ENCODE measurements at regions not wholly inside any gene's neighbourhood (a gene's known extent, or its start where the extent isn't known, plus 50 kb on each side); places are given as distances from the start of the nearest gene placed in this dataset.
"Not testable (repeated sequence)": the region's sequence is repeated elsewhere in the genome, so short reads cannot be mapped to it uniquely, and the experiment has no call there.

GRCh38 chr5:173394701-173395100, 66.5 kb upstream of the STC2 start:
- Histone ChIP-seq H3K27ac (no peak overlapping the region), H3K36me3 (no peaks in the 10 kb centered on the region), H3K27me3 (no peaks in the 10 kb centered on the region), H3K4me3 (no peak overlapping the region), H3K4me1 (no peaks in the 10 kb centered on the region), H3K9me3 (no peaks in the 10 kb centered on the region)
- no peak for TF ChIP-seq POLR2A (IDR thresholded peaks at IDR 0.05)
- TF ChIP-seq CTCF (IDR thresholded peaks at IDR 0.05): no peak
- DNase-seq: no peak

GRCh38 chr5:173392172-173392571, 64.0 kb upstream of the STC2 start:
- Histone ChIP-seq H3K27ac (no peak overlapping the region), H3K36me3 (no peaks in the 10 kb centered on the region), H3K4me1 (no peaks in the 10 kb centered on the region), H3K9me3 (no peaks in the 10 kb centered on the region), H3K4me3 (no peak overlapping the region), H3K27me3 (no peaks in the 10 kb centered on the region)
- TF ChIP-seq CTCF (IDR thresholded peaks at IDR 0.05): no peak
- TF ChIP-seq POLR2A (IDR thresholded peaks at IDR 0.05): no peak
- DNase-seq: no peak

- H3K4me1 ChIP-seq: no peaks in the 10 kb centered on the region
- no peaks in the 10 kb centered on the region for H3K9me3 ChIP-seq
- no peak for TF ChIP-seq CTCF (IDR thresholded peaks at IDR 0.05)
- no peaks in the 10 kb centered on the region for H3K27me3 ChIP-seq
- H3K36me3 ChIP-seq: no peaks in the 10 kb centered on the region
- DNase-seq: no peak
- no peak overlapping the region for H3K4me3 ChIP-seq
- no peak overlapping the region for H3K27ac ChIP-seq
Measured at GRCh38 chr5:173391031-173391430, 62.8 kb upstream of the STC2 start.

GRCh38 chr5:173387293-173387692, 59.1 kb upstream of the STC2 start:
- not testable (repeated sequence) for DNase-seq, H3K4me3 ChIP-seq, H3K27me3 ChIP-seq, H3K27ac ChIP-seq, H3K9me3 ChIP-seq, H3K36me3 ChIP-seq, H3K4me1 ChIP-seq

- Histone ChIP-seq H3K4me3 (no peak overlapping the region), H3K27ac (no peak overlapping the region), H3K36me3 (no peaks in the 10 kb centered on the region), H3K9me3 (no peaks in the 10 kb centered on the region), H3K27me3 (no peaks in the 10 kb centered on the region), H3K4me1 (no peaks in the 10 kb centered on the region)
- no peak for TF ChIP-seq POLR2A (IDR thresholded peaks at IDR 0.05)
- no peak for TF ChIP-seq CTCF (IDR thresholded peaks at IDR 0.05)
- DNase-seq: no peak
Measured at GRCh38 chr5:173385832-173386360, 57.7 kb upstream of the STC2 start.

- Histone ChIP-seq H3K4me3 (no peak overlapping the region), H3K9me3 (no peaks in the 10 kb centered on the region), H3K27ac (no peak overlapping the region), H3K4me1 (no peaks in the 10 kb centered on the region), H3K27me3 (no peaks in the 10 kb centered on the region), H3K36me3 (no peaks in the 10 kb centered on the region)
- DNase-seq: no peak
- no peak for TF ChIP-seq POLR2A (IDR thresholded peaks at IDR 0.05)
Measured at GRCh38 chr5:173383711-173384110, 55.5 kb upstream of the STC2 start.

GRCh38 chr5:173378727-173379126, 50.5 kb upstream of the STC2 start:
- no peaks in the 10 kb centered on the region for H3K4me1 ChIP-seq
- no peaks in the 10 kb centered on the region for H3K9me3 ChIP-seq
- DNase-seq: no peak
- H3K36me3 ChIP-seq: no peaks in the 10 kb centered on the region
- no peak for TF ChIP-seq POLR2A (IDR thresholded peaks at IDR 0.05)
- no peak for TF ChIP-seq CTCF (IDR thresholded peaks at IDR 0.05)
- no peak overlapping the region for H3K4me3 ChIP-seq
- no peaks in the 10 kb centered on the region for H3K27me3 ChIP-seq
- H3K27ac ChIP-seq: no peak overlapping the region
